GM12878 (cell line): ENCODE measurements at regions not wholly inside any gene's neighbourhood (a gene's known extent, or its start where the extent isn't known, plus 50 kb on each side); places are given as distances from the start of the nearest gene placed in this dataset.

Source experiments
- ATAC-seq: fragments of 200-7000 bp; cut with Tn5 transposase; 3 replicates; pipeline ENCODE4 v1.9.1; 2020; ENCODE audit warnings: mild to moderate bottlenecking, moderate library complexity
- BruUV-seq: library from RNA; stranded (reverse); fragments of 400-500 nt; replicated peaks from 2 replicates; lab custom pipeline; 2021; lab: Mats Ljungman, UMichigan
- CTCF ChIA-PET: fragments of 300-600 bp; sonication (Branson Sonifier 250); formaldehyde crosslinking; extraction: SDS; loops from one replicate; lab custom pipeline; 2021; ENCODE audit warnings: inconsistent platforms; lab: Yijun Ruan, JAX
- POLR2A ChIA-PET: fragments of 350-600 bp; formaldehyde crosslinking; extraction: SDS; loops from one replicate; lab custom pipeline; 2021; ENCODE audit warnings: inconsistent platforms; lab: Charles Lee
- RAD21 ChIA-PET: fragments of 300-600 bp; sonication (Branson Sonifier 250); formaldehyde crosslinking; loops from one replicate; lab custom pipeline; 2023; ENCODE audit warnings: antibody characterized with exemption; ENCODE audit not compliant: unreplicated experiment; lab: Charles Lee
- SMC1A ChIA-PET: fragments of 300-600 bp; sonication (Branson Sonifier 250); formaldehyde crosslinking; loops from one replicate; lab custom pipeline; 2023; ENCODE audit not compliant: unreplicated experiment, uncharacterized antibody; lab: Charles Lee
- DNase-seq: peaks from one replicate; pipeline ENCODE4 v3.0.0-alpha.2; 2011; ENCODE audit warnings: low read depth, low spot score
- FAIRE-seq: peaks from 3 replicates; lab custom pipeline; 2011; peaks lifted over from hg19 to GRCh38; lab: Jason Lieb, UNC
- H2AFZ ChIP-seq: 2 replicates; pipeline ENCODE4 v1.6.0; 2011; ENCODE audit warnings: low read depth, low read length, control low read depth; ENCODE audit not compliant: control insufficient read depth
- H3K27ac ChIP-seq: 2 replicates; pipeline ENCODE4 v1.5.1; 2011; ENCODE audit warnings: control low read depth; ENCODE audit not compliant: control insufficient read depth, insufficient read depth
- H3K27me3 ChIP-seq, 2 experiments: replicated peaks in 1 of 2; 2 replicates each; pipeline versions ENCODE4 v1.6.0 to v1.6.1; 2011; ENCODE audit warnings: low read length in 1 of 2; ENCODE audit not compliant: control insufficient read depth in 2 of 2, insufficient read depth in 2 of 2
- H3K36me3 ChIP-seq, 2 experiments: 2 replicates each; pipeline ENCODE4 v1.5.1; 2011; ENCODE audit warnings: low read length in 1 of 2; ENCODE audit not compliant: control insufficient read depth in 2 of 2, insufficient read depth in 2 of 2
- H3K4me1 ChIP-seq: 2 replicates; pipeline ENCODE4 v1.6.1; 2011; ENCODE audit warnings: mild to moderate bottlenecking, low read length, moderate library complexity, mixed read lengths; ENCODE audit not compliant: control insufficient read depth, insufficient read depth
- H3K4me2 ChIP-seq: 2 replicates; pipeline ENCODE4 v1.6.0; 2011; ENCODE audit warnings: control low read depth; ENCODE audit not compliant: control insufficient read depth, insufficient read depth
- H3K4me3 ChIP-seq: fragments of 200-600 bp; sonication (generic); 2 replicates; pipeline ENCODE4 v1.5.1; 2016
- H3K79me2 ChIP-seq: 2 replicates; pipeline ENCODE4 v1.6.0; 2011; ENCODE audit warnings: low read length; ENCODE audit not compliant: control insufficient read depth, insufficient read depth
- H3K9ac ChIP-seq: 2 replicates; pipeline ENCODE4 v1.8.0; 2011; ENCODE audit warnings: low read length, control low read depth, mixed read lengths; ENCODE audit not compliant: control insufficient read depth, insufficient read depth
- H3K9me3 ChIP-seq: replicated peaks from 3 replicates; pipeline ENCODE4 v1.5.1; 2011; ENCODE audit warnings: mild to moderate bottlenecking, low read length; ENCODE audit not compliant: control insufficient read depth, insufficient read depth
- H4K20me1 ChIP-seq: 2 replicates; pipeline ENCODE4 v1.6.0; 2011; ENCODE audit not compliant: control insufficient read depth, insufficient read depth
- CBFB ChIP-seq: IDR thresholded peaks from 2 replicates; pipeline ENCODE4 v1.6.1; 2016; ENCODE audit warnings: antibody characterized with exemption, low read depth
- GABPA ChIP-seq: IDR thresholded peaks from 2 replicates; pipeline ENCODE4 v1.6.1; 2014; ENCODE audit warnings: antibody characterized with exemption, low read depth, mild to moderate bottlenecking, inconsistent platforms
- IKZF2 ChIP-seq, 2 experiments: fragments of 450-650 bp; IDR thresholded peaks; 2 replicates each; pipeline ENCODE4 v1.6.1; 2017; ENCODE audit warnings: mild to moderate bottlenecking in 2 of 2, moderate library complexity in 2 of 2
- NFIC ChIP-seq: IDR thresholded peaks from 2 replicates; pipeline ENCODE4 v1.6.1; 2012; ENCODE audit warnings: low read depth, mild to moderate bottlenecking, inconsistent platforms, low read length, moderate library complexity
- POLR2A ChIP-seq: IDR thresholded peaks from 2 replicates; pipeline ENCODE4 v1.6.1; 2011; ENCODE audit warnings: low read depth, mild to moderate bottlenecking, low read length
- SPI1 ChIP-seq: IDR thresholded peaks from 2 replicates; pipeline ENCODE4 v1.6.1; 2011; ENCODE audit warnings: low read depth, mild to moderate bottlenecking, low read length, moderate library complexity, borderline replicate concordance; ENCODE audit not compliant: insufficient read depth
- SREBF2 ChIP-seq: IDR thresholded peaks from 2 replicates; pipeline ENCODE4 v1.6.1; 2012; ENCODE audit warnings: mild to moderate bottlenecking, low read length
- SUZ12 ChIP-seq: fragments of 200-600 bp; sonication (generic); IDR thresholded peaks from one replicate; pipeline ENCODE4 v1.6.1; 2018; ENCODE audit warnings: antibody characterized with exemption, mild to moderate bottlenecking; ENCODE audit not compliant: unreplicated experiment
- TCF12 ChIP-seq: IDR thresholded peaks from 2 replicates; pipeline ENCODE4 v1.6.1; 2011; ENCODE audit warnings: low read depth, mild to moderate bottlenecking, low read length
- WGBS: methylation state at CpG from one replicate; pipeline ENCODE4 v1.1.6; 2016; ENCODE audit warnings: low lambda C conversion rate; ENCODE audit not compliant: insufficient replicate concordance, insufficient coverage; ENCODE audit errors: missing lambda C conversion rate; 5-methylcytosine and 5-hydroxymethylcytosine counted together
- in situ Hi-C: fragments of 300-500 bp; cut with MboI; formaldehyde crosslinking; loops from 9 replicates; pipeline ENCODE4 v1.14.3; 2018; ENCODE audit warnings: mixed read lengths
- intact Hi-C: fragments of 100-400 bp; cut with micrococcal nuclease; formaldehyde crosslinking; loops from one replicate; pipeline ENCODE4 v1.14.2; 2022; ENCODE audit not compliant: unreplicated experiment
- TF ChIP-seq, protein P1 (sequence below): IDR thresholded peaks from 2 replicates; pipeline ENCODE4 v1.6.1; 2012; ENCODE audit warnings: low read length, inconsistent platforms

- H3K36me3 ChIP-seq = no peaks in the 10 kb centered on the region
- no TSS peak for BruUV-seq
- no peaks in the 10 kb centered on the region for H3K79me2 ChIP-seq
- DNase-seq (no peak), FAIRE-seq (no peak), ATAC-seq (no peak)
- no peak for TF ChIP-seq SUZ12
- no peak for TF ChIP-seq IKZF2 (IDR thresholded peaks at IDR 0.05)
- TF ChIP-seq NFIC = no peak
- no peak for TF ChIP-seq POLR2A
- TF ChIP-seq TCF12 = no peak
- no peak for TF ChIP-seq SREBF2
- no peak overlapping the region for H3K27ac ChIP-seq
- CTCF ChIA-PET = no interaction called here
- RAD21 ChIA-PET = no interaction called here
- SMC1A ChIA-PET = no interaction called here
- H3K9me3 ChIP-seq = no peaks in the 10 kb centered on the region
- intact Hi-C loops = no loop called here
- H2AFZ ChIP-seq = no peak overlapping the region
- POLR2A ChIA-PET = no interaction called here
- H3K9ac ChIP-seq = no peak overlapping the region
- H3K4me1 ChIP-seq = no peaks in the 10 kb centered on the region
- no peaks in the 10 kb centered on the region for H4K20me1 ChIP-seq
- H3K27me3 ChIP-seq = no peaks in the 10 kb centered on the region
- H3K4me2 ChIP-seq = no peak overlapping the region
- in situ Hi-C loops = no loop called here
- no peak overlapping the region for H3K4me3 ChIP-seq
- WGBS = 11% methylated on average over 2 of the region's 2 CpGs
Observed at GRCh38 chrX:147710301-147710700, 201.4 kb upstream of the FMR1 start.

GRCh38 chrX:147733369-147733768, 178.3 kb upstream of the FMR1 start:
- ChIA-PET POLR2A (no interaction called here), CTCF (no interaction called here)
- Histone ChIP-seq H3K79me2 (no peaks in the 10 kb centered on the region), H3K9ac (no peak overlapping the region), H3K4me3 (no peak overlapping the region), H2AFZ (no peak overlapping the region), H3K4me1 (no peaks in the 10 kb centered on the region), H4K20me1 (no peaks in the 10 kb centered on the region), H3K36me3 (no peaks in the 10 kb centered on the region), H3K27ac (no peak overlapping the region)
- no peak for DNase-seq
- ATAC-seq = no peak
- FAIRE-seq = no peak
- TF ChIP-seq SREBF2 (no peak), GABPA (no peak), CBFB (no peak), SPI1 (no peak)
- TF ChIP-seq, protein P1, sequence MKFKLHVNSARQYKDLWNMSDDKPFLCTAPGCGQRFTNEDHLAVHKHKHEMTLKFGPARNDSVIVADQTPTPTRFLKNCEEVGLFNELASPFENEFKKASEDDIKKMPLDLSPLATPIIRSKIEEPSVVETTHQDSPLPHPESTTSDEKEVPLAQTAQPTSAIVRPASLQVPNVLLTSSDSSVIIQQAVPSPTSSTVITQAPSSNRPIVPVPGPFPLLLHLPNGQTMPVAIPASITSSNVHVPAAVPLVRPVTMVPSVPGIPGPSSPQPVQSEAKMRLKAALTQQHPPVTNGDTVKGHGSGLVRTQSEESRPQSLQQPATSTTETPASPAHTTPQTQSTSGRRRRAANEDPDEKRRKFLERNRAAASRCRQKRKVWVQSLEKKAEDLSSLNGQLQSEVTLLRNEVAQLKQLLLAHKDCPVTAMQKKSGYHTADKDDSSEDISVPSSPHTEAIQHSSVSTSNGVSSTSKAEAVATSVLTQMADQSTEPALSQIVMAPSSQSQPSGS = no peak
- TF ChIP-seq, all 136 proteins: peak for 0
- intact Hi-C loops (no loop called here), in situ Hi-C loops (no loop called here)
- no TSS peak for BruUV-seq
- Histone ChIP-seq H3K4me2 (no peak overlapping the region), H3K27me3 (no peaks in the 10 kb centered on the region), H3K9me3 (no peaks in the 10 kb centered on the region)
- 27% methylated on average over 2 of the region's 2 CpGs for WGBS
- ChIA-PET RAD21 (no interaction called here), SMC1A (no interaction called here)
